SIG-M5 treated with dmso at 0.1 percent for 504 hours (cell line): ENCODE measurements at regions not wholly inside any gene's neighbourhood (a gene's known extent, or its start where the extent isn't known, plus 50 kb on each side); places are given as distances from the start of the nearest gene placed in this dataset.
"Not testable (repeated sequence)": the region's sequence is repeated elsewhere in the genome, so short reads cannot be mapped to it uniquely, and the experiment has no call there.

Source experiments
- DNase-seq: peaks from one replicate; lab custom pipeline; 2025; ENCODE audit not compliant: unreplicated experiment; lab: John Stamatoyannopoulos, UW

GRCh38 chr14:22390824-22391461 lies 198.1 kb downstream of the DAD1 start:
- DNase-seq, result no peak

DNA sequence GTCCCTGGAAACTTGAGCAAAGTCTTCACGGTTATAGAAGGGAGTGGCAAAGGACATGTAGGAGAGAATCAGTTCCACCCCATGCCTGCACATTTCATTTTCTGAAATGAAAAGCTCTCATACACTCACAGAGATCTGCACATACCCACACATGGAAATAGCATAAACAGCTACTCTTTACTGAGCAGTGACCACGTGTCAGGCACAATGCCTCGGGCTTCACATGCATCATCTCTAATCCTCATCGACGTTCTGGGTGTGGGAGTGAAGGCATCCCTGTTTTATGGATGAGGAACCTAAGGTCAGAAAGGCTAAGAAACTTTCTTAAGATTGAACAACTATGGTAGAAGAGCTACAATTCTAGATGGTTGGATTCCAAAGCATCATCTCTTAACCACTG lies 198.8 kb downstream of the DAD1 start:
- DNase-seq, result no peak

- no peak for DNase-seq
Measured at GRCh38 chr14:22388669-22389595, 200.1 kb downstream of the DAD1 start.

GRCh38 chr14:22387776-22388241 lies 201.2 kb downstream of the DAD1 start:
- no peak for DNase-seq

GRCh38 chr14:22386924-22387775 lies 201.9 kb downstream of the DAD1 start:
- DNase-seq, result peak; percentile 70

- no peak for DNase-seq
Measured at GRCh38 chr14:22384974-22385526, 204.0 kb downstream of the DAD1 start.

- no peak for DNase-seq
Measured at GRCh38 chr14:22384167-22384549, 204.9 kb downstream of the DAD1 start.

DNA sequence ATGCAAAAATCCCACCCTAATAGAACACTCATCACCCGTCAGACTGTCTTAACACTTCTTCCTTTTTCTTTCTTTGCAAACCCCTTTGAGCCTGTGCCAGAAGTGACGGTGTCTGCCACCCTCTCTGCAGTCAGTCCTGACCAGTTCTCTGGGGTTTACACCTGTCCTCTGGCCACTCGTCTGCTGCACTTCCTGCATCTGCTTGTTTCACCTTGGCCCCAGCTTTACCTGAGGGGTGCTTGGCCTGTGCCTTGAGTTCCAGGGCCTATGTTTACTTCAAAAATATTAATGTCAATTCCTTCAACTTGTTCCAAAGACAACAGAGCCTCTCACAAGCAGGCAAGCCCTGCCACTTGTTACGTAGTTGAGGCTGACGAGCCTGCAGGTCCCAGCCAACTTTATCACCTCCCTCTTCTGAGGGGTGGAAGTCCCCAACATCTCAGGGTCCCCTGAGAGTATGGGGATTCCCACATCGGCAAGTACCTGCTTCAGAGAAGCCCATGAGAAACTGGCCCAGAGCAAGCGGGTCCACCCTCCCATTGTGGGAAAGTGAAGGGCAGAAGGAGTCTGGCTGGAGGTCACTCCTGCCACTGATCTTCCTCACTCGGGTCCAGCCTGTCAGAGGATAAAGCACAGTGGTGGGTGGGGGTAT lies 205.4 kb downstream of the DAD1 start:
- no peak for DNase-seq

DNA sequence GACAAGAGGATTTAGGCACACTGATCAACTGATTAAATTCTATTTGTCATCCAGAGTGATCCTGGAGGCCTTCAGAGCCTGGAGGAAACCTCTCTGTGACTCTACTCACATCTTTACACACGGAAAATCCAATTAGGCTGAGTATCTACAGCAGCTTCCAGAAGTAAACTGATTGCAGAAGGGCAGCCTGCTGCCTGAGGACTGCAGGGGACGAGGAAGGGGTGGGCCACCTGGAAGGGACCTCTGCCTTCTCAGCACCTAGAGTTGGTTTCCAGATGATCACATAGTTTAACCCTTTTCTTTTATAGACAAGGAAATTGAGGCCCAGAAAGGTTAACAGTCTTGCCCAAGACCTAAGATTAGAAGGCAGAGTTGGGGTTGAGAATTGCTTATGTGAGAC lies 206.1 kb downstream of the DAD1 start:
- no peak for DNase-seq

DNA sequence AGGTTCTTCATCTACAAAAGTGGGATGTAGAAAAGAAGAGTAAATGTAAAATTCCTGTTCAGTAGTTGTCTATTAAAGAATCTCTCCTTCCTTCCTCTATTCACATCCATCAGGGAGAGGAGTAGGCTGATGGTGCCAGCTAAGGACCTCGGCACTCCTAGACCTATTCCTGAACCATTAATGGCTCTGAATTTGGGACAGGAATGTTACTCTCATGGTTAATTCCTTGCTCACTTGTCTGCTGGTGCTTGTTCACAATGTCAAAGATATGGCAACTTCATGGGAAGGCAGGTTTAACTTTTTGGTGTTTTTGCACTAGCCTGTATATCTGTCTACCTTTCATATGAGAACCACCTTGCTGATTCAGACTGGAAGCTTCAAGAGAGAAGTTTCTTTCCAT lies 206.6 kb downstream of the DAD1 start:
- DNase-seq, result no peak

DNA sequence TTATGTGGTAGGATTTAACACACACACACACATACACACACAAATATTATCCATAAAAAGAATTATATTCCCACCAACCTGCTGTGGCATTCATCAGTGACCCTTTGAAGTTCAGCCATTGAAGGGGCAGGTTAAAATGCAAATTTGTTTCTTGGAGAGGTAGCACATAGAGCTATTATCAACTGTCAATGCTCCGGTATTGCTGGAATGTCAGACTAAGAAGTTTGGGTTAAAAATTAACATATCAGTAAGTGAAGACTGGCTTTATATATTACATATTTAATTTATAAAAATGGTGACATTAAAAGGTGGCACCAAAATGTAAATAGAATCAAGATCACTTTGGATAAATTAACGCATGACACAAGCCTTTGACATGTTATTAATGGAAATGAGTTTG lies 207.3 kb downstream of the DAD1 start:
- no peak for DNase-seq

GRCh38 chr14:22381408-22381760 lies 207.6 kb downstream of the DAD1 start:
- no peak for DNase-seq

DNA sequence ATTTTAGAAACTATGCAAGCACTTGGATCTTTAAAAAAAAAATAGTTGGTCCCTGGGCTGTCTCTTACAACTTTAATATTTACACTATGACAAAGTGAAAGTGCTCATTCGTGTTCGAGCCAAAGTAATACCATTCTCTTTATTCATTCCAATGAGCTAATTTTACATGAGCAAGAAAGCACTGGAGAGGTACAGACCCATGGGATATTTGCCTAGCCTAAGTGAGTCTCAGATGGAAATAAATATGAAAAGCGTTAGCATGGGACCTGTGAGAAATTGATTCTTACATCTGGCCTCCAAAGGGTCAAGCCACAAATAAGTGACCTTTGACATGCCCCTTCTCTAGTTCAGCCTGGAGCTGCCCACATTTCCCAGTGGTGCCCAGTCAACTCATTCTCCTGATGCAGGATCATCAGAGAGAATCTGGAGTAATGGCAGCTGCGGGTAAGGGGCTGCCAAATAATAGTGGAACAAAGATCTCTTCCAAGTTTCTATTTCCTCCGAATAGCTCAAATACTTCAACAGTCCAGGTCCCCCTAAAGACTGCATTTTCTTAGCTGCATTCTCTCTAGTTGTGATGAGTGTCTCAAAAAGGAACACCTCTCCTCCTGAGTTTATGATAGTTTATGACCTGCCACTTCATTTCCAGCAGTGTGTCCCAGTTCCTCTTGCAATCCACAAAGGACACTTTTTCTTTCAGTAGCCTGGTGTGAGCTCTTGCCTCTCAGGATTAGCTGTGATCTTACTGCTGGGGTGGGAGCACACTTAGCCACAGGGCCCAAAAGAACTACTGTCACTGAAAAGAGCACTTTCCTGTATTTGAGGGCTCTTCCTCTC lies 208.2 kb downstream of the DAD1 start:
- no peak for DNase-seq

DNA sequence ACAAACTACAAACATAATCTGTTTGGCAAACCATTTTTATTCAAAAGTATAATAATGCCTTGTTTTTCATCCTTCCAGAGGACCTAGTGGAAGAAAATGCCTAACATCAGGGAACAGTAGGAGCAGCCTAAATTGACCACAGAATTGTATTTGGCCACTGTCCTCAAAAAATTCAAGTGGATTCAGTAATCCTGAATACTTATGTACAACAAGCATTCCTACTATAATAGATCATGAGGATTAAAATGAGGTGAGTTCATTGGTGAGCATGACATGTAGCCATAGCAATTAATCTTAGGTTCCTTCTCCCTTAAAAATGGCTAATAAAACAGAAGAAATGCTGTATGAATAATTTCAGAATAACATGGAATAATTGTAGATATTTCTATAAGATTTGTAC lies 209.3 kb downstream of the DAD1 start:
- DNase-seq, result no peak

DNA sequence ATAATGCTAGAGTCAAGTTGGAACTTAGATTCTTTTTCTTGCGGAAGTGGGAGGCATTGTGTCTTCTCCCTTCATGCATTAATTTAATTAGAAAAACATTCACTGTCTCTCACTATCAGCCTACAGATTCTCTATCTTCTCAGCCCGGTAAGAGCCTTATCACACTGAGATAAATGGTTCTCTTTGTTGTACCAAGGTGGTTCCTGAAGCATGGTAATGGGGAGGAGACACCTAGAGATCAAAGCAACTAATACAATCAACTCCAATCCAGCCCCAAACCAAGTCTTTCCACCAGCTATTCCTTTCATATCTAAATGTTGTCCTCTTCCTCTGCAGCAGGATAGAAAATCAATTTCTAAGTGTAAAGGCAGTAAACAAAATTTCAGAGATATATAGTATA lies 210.8 kb downstream of the DAD1 start:
- DNase-seq, result no peak

GRCh38 chr14:22375321-22375930 lies 213.6 kb downstream of the DAD1 start:
- DNase-seq, result peak; percentile 61

DNA sequence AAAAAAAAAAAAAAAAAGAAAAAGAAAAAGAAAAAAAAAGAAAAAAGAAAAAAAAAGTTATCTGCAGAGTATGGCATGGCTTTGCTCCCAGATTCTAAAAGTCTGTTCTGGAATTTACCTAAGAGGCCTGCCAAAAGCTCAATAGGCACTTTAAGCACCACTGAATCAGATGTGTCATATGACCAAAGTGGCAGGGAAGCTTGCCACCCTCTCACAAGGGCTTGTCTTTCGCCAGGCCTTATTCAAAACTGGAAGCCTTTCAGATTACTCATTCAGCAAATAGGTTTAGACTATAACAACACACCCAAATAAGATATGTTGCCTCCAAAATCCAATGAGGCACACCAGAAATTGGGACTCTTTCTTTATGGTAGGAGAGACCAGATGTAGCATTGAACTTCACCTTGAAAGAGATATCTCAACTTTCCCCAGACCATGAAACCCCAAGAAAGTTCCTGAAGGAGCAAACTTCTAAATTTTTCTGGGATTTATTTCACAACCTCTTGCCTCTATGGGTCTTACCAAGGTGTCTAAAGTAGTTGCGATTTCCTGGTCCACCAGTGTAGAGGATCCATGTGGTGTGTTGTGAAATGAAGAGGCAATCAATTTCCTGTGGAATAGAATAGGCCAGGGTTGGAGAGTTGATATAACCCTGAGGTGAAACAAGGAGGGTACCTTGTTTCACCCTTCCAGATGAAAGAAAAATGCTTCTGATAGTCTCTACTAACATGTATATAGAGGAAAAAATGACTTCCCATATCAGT lies 218.8 kb downstream of the DAD1 start:
- no peak for DNase-seq

- DNase-seq, result no peak
Measured at GRCh38 chr14:22358726-22359125, 230.3 kb downstream of the DAD1 start.

GRCh38 chr14:22349281-22349680 lies 239.7 kb downstream of the DAD1 start:
- not testable (repeated sequence) for DNase-seq
